ENCODE measurements at regions not wholly inside any gene's neighbourhood (a gene's known extent, or its start where the extent isn't known, plus 50 kb on each side); places are given as distances from the start of the nearest gene placed in this dataset.
"Not testable (repeated sequence)": the region's sequence is repeated elsewhere in the genome, so short reads cannot be mapped to it uniquely, and the experiment has no call there.

DNA sequence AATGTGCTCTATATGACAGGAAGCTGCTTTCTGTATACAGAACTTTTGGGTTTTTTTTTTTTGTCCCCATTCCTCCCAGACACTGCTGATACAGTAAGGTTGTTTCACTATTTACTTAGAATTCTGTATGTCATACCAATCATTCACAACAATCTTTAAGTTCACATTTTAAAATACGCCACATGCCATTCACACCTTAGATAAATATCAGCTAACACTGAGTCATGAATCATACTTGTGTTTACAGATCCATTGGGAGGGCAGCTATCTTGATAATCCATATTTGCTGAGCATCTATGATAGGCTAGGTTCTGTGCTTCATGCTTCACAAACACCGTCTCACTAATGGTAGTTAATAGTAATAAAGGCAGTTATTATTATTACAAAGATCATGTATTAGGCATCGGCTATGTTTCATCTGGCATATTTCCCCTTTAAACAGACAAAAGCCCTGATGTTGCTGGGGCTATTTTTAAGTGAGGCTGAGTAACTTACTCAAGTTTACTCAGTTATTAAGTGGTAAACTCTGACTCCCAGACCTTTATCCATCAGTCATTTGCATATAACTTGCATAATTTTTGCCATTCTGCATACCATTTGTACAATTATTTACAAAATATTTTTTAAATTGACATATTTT, 152.2 kb upstream of the HMHB1 start:
- no peak for DNase-seq

DNA sequence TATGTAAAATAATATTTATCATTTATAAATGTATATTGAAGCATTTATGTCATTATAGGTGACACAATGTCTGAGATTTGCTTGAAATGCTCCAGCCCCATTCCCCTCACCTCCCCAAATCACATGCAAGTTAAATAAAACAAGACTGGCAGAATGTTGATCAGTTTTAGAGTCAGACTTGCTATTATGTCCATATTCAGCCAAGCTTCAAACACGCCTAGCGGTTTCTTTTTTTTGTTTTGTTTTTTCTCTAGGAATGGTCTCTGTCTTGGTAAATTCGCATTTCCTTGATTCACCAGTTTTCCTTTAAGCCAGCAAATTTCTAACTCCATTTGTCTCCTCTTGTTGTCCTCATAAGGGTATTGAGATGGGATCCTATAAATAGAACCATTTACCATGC, 153.0 kb upstream of the HMHB1 start:
- DNase-seq: no peak

GRCh38 chr5:143657647-143658285, 154.2 kb upstream of the HMHB1 start:
- peak; percentile 66 for DNase-seq

GRCh38 chr5:143653766-143654282, 158.1 kb upstream of the HMHB1 start:
- no peak for DNase-seq

GRCh38 chr5:143653256-143653655, 158.7 kb upstream of the HMHB1 start:
- DNase-seq: no peak

DNA sequence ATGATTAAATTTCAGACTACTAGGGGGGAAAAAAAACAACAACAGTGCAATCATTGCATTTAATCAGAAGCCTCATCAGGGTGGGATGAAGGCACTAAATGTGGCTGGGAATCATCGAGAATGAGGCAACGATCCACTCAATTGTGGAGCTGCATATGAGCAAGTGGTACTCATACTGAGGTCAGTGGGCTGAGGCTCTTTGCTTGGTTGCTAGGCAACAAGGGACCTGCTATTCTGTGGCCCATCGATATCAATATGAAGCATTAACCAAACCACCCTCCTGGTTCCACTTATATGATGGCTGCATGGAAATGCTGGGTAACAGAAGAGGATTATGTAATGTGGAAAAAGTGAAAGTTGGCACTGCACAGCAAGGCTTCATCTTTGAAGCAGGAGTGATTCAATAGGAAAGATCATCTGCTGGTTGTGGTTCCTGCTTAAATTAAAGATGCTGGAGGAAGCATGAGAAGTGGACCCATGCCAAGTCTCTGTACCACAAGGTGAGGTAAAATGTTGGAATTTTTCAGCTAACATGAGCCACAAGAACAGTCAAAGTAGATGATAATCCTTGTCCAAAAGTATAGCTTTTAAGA, 159.8 kb upstream of the HMHB1 start:
- DNase-seq: peak; percentile 35

DNA sequence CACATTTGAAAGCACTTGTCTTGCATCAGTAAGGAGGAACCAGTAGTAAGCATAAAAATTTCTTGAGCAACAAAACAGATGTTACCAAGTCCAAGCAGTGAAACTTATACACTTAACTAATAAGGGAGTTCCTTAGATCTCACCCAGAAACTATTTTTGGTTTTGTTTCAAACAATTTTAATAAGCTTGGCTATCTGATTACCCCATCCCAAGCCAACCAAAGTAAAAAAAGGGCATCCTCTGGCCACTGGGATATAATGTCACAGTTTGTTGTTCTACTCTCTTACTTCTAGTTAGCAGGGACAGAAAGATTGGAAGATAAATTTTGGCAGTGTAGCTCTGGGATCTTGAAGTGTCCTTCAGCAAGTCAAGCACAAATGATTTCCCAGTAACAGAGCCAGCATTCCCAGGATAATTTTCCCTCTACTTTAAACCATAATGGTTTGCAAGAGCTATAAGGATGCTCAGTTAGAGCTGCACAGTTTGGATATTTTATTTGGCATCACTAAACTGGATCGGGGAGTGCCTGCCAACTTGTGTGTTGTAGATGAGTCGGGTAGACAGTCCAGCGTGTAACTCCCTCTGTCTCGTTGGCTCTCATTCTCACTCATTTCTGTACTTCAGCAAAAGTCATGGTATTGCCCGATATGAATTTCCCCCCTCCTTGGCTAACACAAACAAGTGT, 161.9 kb upstream of the HMHB1 start:
- DNase-seq: no peak

DNA sequence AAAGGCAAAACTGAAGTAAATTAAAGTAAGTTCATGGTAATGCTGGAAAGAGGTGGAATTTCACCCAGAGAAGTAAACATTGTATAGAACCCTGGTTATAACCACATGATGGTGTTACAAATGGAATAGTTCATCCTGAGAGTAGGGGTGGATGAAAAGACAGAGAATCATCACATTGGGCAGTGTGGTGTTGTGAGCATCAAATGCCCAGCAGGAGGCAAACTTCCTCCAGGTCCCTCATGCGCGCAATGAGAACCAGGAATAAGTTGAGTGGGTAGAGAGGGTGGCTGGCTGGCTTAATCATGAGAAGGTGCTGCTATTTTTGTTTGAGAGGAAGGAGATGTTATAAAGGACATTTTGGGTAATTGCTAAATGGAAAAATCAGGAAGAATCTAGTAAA, 163.3 kb upstream of the HMHB1 start:
- no peak for DNase-seq

- DNase-seq: no peak
Observed at GRCh38 chr5:143646961-143647360, 165.0 kb upstream of the HMHB1 start.

DNA sequence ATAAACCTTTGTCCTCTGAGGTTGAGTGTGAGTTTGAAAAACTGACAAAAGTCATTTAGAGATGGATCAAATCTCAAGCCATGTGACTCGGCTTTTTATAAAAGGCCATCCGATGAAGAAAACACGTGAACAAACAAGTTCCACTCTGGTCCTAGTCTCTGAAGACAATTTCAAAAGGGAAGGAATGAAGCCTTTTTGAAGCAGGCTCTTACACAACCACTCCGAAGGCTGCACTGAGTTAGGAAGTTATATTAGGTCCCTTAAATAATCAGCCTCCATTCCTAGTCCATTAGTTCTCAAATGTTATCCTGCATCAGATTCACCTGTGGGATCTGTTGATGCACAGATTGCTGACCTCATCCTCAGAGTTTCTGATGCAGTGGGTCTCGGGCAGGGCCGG, 166.6 kb upstream of the HMHB1 start:
- DNase-seq: no peak

- peak; percentile 75 for DNase-seq
Observed at GRCh38 chr5:143644727-143645126, 167.2 kb upstream of the HMHB1 start.

- DNase-seq: no peak
Observed at GRCh38 chr5:143642791-143643190, 169.2 kb upstream of the HMHB1 start.

DNA sequence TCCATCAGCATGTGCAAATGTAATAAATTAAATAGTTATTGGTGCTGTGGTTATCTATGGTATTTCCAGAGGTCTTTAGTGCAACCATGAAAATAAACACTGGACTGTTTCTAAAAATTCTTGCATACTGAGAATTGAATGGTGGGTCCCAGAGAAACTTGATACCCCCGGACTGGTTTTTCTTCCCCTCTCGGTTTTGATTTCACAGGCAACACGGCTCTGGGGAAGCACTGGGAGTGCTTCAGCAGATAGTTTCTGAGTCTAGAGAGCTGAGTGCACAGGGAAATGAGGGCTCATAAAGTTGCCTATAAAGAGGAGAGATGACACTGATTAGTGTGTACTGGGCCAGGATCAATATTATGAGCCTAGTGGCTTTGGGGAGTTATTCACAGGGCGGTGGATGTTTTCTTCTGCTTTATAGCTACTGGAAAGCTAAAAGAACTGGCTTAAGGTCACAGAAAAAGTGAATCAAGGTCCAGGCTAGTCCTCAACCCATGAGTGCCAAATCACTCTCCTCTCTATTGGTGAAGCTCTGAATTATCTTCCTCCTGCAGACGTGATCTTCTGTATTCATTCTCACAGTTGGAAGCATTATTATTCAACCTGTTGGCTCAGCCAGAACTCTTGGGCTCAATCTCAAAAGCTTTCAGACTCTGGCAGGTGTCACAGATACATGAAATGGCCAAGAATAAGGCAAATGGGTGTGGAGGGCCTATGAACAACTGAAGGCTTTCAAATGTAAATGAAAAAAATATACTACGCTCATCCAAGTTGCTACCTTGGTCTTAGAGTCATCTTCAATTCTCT, 170.2 kb upstream of the HMHB1 start:
- DNase-seq: peak; percentile 82

DNA sequence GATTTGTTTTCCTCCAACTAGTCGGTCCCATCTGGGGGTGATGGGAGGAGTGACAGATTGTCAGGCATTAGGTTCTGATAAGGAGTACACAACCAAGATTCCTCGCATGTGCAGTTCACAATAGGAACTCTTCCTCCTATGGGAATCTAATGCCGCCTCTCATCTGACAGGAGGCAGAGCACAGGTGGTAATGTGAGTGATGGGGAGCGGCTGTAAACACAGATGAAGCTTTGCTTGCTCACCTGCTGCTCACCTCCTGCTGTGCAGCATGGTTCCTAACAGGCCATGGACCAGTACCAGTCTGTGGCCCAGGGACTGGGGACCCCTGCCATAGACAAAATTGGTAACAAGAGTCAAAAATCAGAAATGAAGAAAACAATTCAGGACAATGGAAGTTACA, 173.3 kb upstream of the HMHB1 start:
- DNase-seq: no peak

GRCh38 chr5:143636931-143637528, 174.9 kb upstream of the HMHB1 start:
- peak; percentile 88 for DNase-seq

- DNase-seq: no peak
Observed at GRCh38 chr5:143635888-143636287, 176.1 kb upstream of the HMHB1 start.

DNA sequence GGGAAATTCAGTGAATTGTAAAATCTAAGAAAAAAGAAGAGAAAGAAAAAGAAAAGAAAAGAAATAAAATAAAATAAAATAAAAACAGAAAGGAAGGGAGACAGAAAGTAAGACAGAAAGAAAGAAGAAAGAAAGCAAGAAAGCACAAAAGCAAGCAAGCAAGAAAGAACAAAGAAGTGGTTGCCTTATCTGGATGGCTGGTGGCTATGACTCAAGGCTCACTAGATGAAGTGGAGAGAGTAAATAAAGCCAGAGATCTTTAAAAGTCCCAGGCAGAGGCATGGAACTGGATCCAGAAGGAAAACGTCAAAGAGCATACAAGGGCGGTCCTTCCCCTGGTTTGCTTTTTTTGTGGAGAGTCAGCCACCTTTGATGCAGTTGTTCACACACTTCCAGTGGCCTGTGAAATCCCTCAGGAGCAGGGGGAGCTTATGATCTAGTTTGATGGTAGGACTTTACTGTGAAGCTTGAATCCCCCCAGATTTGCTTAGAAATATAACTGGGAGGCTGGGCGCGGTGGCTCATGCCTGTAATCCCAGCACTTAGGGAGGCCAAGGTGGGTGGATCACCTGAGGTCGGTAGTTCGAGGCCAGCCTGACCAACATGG, 176.7 kb upstream of the HMHB1 start:
- peak; percentile 40 for DNase-seq

DNA sequence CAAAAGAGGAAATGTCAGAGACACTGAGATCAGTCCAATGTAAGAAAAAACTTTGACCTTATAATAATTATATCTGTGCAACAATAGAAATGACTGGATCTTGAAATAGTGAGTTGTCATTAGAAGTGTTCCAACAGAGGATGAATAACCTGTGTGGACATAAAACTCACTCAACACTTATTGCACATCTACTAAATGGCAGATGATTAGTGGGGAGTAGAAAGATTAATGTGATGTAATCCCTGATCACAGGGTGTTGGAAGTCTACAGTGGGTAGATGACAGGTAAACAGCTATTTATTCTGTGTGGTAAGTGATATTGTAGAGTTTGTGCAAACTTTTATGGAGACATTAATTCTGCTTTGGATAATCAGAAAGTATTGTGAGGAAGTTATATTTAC, 177.3 kb upstream of the HMHB1 start:
- no peak for DNase-seq

GRCh38 chr5:143629871-143630659, 181.9 kb upstream of the HMHB1 start:
- DNase-seq: peak; percentile 51

DNA sequence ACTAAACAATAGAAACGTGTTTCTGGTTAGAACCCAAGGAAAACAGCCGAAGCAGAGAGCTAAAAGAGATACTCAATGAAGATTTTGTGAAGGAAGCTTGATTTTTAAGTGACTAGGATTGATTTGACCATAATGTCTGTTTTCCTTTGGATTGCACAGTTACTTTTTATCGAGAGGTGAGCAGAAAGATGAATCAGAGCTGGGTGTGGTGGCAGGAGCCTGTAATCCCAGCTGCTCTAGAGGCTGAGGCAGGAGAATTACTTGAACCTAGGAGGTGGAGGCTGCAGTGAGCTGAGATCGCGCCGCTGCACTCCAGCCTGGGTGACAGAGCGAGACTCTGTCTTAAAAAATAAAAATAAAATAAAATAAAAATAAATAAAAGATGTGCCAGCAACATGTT, 186.9 kb upstream of the HMHB1 start:
- DNase-seq: not testable (repeated sequence)

DNA sequence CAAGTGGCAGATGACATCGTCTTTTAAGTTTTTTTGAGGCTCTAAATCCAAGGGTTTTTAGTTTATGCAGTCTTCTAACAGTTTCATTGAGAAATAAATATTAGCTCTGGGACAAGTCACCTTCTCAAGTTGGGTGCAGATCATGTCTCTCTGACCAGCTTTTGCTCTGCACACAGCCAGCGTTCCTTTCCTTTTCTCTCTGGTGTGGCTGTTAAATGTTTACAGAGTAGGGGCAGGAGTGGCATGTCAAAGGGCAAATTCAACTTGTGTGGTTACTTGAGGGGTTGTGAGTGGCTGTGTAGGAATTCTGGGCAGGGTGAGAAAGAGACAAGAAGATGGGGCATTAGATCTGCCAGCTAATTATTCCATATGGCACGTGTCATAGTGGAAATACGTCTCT, 187.5 kb upstream of the HMHB1 start:
- no peak for DNase-seq
